Non-pigmented ciliary epithelial cell (primary cell): ENCODE measurements at regions not wholly inside any gene's neighbourhood (a gene's known extent, or its start where the extent isn't known, plus 50 kb on each side); places are given as distances from the start of the nearest gene placed in this dataset.

ENCODE experiments used
- DNase-seq: peaks from one replicate; pipeline ENCODE4 v3.0.0-alpha.2; 2010; ENCODE audit warnings: low read depth

GRCh38 chr5:142378737-142379634, 54.2 kb upstream of the SPRY4 start:
- no peak for DNase-seq

- no peak for DNase-seq
Observed at GRCh38 chr5:142375944-142376411, 51.2 kb upstream of the SPRY4 start.
